Panc1 (cell line): ENCODE measurements at regions not wholly inside any gene's neighbourhood (a gene's known extent, or its start where the extent isn't known, plus 50 kb on each side); places are given as distances from the start of the nearest gene placed in this dataset.

ENCODE experiments used
- ATAC-seq: fragments of 200-7000 bp; cut with Tn5 transposase; 2 replicates; pipeline ENCODE4 v1.9.1; 2020; ENCODE audit warnings: mild to moderate bottlenecking, moderate library complexity
- BruUV-seq: library from RNA; stranded (reverse); fragments of 400-500 nt; replicated peaks from 2 replicates; lab custom pipeline; 2021; lab: Mats Ljungman, UMichigan
- CTCF ChIA-PET: fragments of 300-600 bp; sonication (Branson Sonifier 250); formaldehyde crosslinking; loops from one replicate; lab custom pipeline; 2022; ENCODE audit warnings: antibody characterized with exemption; lab: Charles Lee
- POLR2A ChIA-PET: fragments of 300-600 bp; sonication (Branson Sonifier 250); formaldehyde crosslinking; loops from one replicate; lab custom pipeline; 2022; ENCODE audit warnings: antibody characterized with exemption; lab: Charles Lee
- DNase-seq: peaks from one replicate; pipeline ENCODE4 v3.0.0-alpha.2; 2010; ENCODE audit warnings: low read depth, low spot score
- H3K27ac ChIP-seq: 2 replicates; pipeline ENCODE4 v1.5.1; 2011; ENCODE audit warnings: mild to moderate bottlenecking, low read length, inconsistent platforms
- H3K27me3 ChIP-seq: fragments of 200-500 bp; sonication (Bioruptor generic); 2 replicates; pipeline ENCODE4 v1.6.0; 2014; ENCODE audit warnings: low read length, inconsistent platforms; ENCODE audit not compliant: control insufficient read depth, insufficient read depth
- H3K36me3 ChIP-seq: fragments of 200-500 bp; sonication (Bioruptor generic); 2 replicates; pipeline ENCODE4 v1.5.1; 2014; ENCODE audit warnings: inconsistent platforms, mild to moderate bottlenecking, low read length, moderate library complexity; ENCODE audit not compliant: control insufficient read depth, insufficient read depth
- H3K4me1 ChIP-seq: 2 replicates; pipeline ENCODE4 v1.5.1; 2011; ENCODE audit warnings: inconsistent platforms, mild to moderate bottlenecking, low read length, moderate library complexity; ENCODE audit not compliant: control insufficient read depth, insufficient read depth
- H3K4me3 ChIP-seq, 2 experiments: 2 replicates each; pipeline ENCODE4 v1.5.1; 2011 to 2012; ENCODE audit warnings: low read depth in 2 of 2, low read length in 2 of 2, mild to moderate bottlenecking in 2 of 2, inconsistent platforms in 1 of 2, moderate library complexity in 1 of 2
- H3K9me3 ChIP-seq: fragments of 200-500 bp; sonication (Bioruptor generic); 2 replicates; pipeline ENCODE4 v1.5.1; 2014; ENCODE audit warnings: low read depth, mild to moderate bottlenecking, inconsistent platforms, low read length, moderate library complexity; ENCODE audit not compliant: control insufficient read depth, insufficient read depth
- CTCF ChIP-seq: fragments of 450-650 bp; IDR thresholded peaks from 2 replicates; pipeline ENCODE4 v1.5.1; 2017; ENCODE audit warnings: mild to moderate bottlenecking
- POLR2AphosphoS5 ChIP-seq: IDR thresholded peaks from 2 replicates; pipeline ENCODE4 v1.6.1; 2012; ENCODE audit warnings: mild to moderate bottlenecking, low read depth, low read length, moderate library complexity
- REST ChIP-seq, 2 experiments: IDR thresholded peaks; 2 replicates each; pipeline ENCODE4 v1.6.1; 2011 to 2012; ENCODE audit warnings: low read depth in 2 of 2, control low read depth in 1 of 2, low read length in 1 of 2, mild to moderate bottlenecking in 1 of 2, moderate library complexity in 1 of 2; ENCODE audit not compliant: insufficient read depth in 1 of 2
- SIN3A ChIP-seq: IDR thresholded peaks from 2 replicates; pipeline ENCODE4 v1.6.1; 2012; ENCODE audit warnings: low read depth, mild to moderate bottlenecking, low read length, moderate library complexity, borderline replicate concordance; ENCODE audit not compliant: insufficient read depth
- TCF7L2 ChIP-seq: IDR thresholded peaks from 2 replicates; pipeline ENCODE4 v1.6.1; 2011; ENCODE audit warnings: mild to moderate bottlenecking, low read depth, low read length, inconsistent platforms
- in situ Hi-C: cut with HindIII; loops from 2 replicates; pipeline ENCODE4 v1.10.0; 2016; ENCODE audit warnings: low sequenced_read_pairs, low pct_unique_long_range_greater_than_20kb
- intact Hi-C: fragments of 100-400 bp; cut with micrococcal nuclease; formaldehyde crosslinking; loops from one replicate; pipeline ENCODE4 v1.10.0; 2022; ENCODE audit not compliant: unreplicated experiment

GRCh38 chr4:36675436-36675835 lies 394.0 kb downstream of the DTHD1 start:
- H3K27ac ChIP-seq: no peak overlapping the region
- in situ Hi-C loops: no loop called here
- no peaks in the 10 kb centered on the region for H3K27me3 ChIP-seq
- CTCF ChIA-PET: no interaction called here
- no peak for DNase-seq
- H3K4me1 ChIP-seq: no peaks in the 10 kb centered on the region
- BruUV-seq: no TSS peak
- intact Hi-C loops: no loop called here
- TF ChIP-seq POLR2AphosphoS5: no peak
- no peak for TF ChIP-seq TCF7L2
- TF ChIP-seq CTCF: no peak
- TF ChIP-seq REST (IDR thresholded peaks at IDR 0.05; ENCODE audit: insufficient read depth in 1 of 2, low read depth in 2 of 2, low read length in 1 of 2): no peak
- no peak for TF ChIP-seq SIN3A
- H3K9me3 ChIP-seq: no peaks in the 10 kb centered on the region
- POLR2A ChIA-PET: no interaction called here
- ATAC-seq: no peak
- H3K36me3 ChIP-seq: no peaks in the 10 kb centered on the region
- H3K4me3 ChIP-seq: no peak overlapping the region

GRCh38 chr4:36676139-36677050 lies 395.0 kb downstream of the DTHD1 start:
- ChIA-PET CTCF (no interaction called here), POLR2A (no interaction called here)
- no TSS peak for BruUV-seq
- Histone ChIP-seq H3K27me3 (no peaks in the 10 kb centered on the region), H3K27ac (no peak overlapping the region), H3K36me3 (no peaks in the 10 kb centered on the region), H3K4me3 (no peak overlapping the region), H3K9me3 (no peaks in the 10 kb centered on the region), H3K4me1 (no peaks in the 10 kb centered on the region)
- in situ Hi-C loops: no loop called here
- intact Hi-C loops: no loop called here
- no peak for TF ChIP-seq CTCF
- DNase-seq (no peak), ATAC-seq (no peak)
